AG09319 (cell line): ENCODE measurements at regions not wholly inside any gene's neighbourhood (a gene's known extent, or its start where the extent isn't known, plus 50 kb on each side); places are given as distances from the start of the nearest gene placed in this dataset.

Source experiments
- DNase-seq: peaks from one replicate; pipeline ENCODE4 v3.0.0-alpha.2; 2010; ENCODE audit warnings: low read depth; ENCODE audit errors: extremely low read depth
- CTCF ChIP-seq: IDR thresholded peaks from 2 replicates; pipeline ENCODE4 v1.5.1; 2011; ENCODE audit warnings: low read depth, mild to moderate bottlenecking, inconsistent platforms, low read length, moderate library complexity

DNA sequence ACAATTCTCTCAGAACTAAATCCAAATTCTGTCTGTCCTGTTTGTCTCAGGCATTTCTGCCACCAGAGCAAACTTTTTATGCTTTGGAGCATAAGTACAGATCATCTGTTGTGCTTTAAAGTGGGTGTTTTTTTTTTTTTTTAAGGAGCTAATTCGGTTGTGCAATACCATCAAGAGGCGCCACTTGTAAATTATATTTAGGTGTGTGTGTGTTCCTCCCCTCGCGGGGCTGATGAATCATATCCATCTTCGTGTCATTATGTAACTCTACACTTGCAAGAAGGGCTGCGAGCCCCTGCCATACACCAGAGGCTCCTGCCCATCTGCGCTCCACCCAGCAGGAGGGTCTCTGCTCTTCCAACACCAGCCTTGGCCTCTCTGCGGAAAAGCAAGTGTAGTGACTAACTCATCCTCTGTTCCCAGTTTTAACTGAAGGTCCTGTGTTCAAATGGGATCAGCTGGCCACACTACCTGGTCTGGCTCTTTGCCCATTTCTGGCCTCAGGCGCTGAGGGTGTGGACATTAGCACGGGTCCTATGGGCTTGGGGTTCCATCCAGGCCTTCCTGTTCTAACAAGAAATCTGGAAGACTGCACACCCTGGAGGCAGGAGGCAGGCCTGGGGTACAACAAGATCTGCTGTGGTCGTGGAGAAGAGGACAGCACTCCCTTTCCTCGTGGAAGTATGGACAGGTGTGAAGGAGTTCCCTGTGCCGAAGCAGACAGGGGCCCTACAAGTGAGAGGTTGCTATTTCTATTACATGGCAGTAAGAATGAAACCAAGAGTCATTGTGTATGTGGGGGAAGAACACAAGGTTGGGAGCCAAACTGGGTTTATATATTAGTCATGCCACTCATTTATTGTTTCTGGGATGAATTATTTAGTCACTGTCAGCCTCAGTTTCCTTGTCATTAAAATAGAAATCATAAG is 96.1 kb upstream of the MBNL2 start:
- TF ChIP-seq CTCF = no peak; the same call in 1 of the 2 replicates
- no peak for DNase-seq

GRCh38 chr13:97127842-97128241 is 94.3 kb upstream of the MBNL2 start:
- no peak for TF ChIP-seq CTCF
- no peak for DNase-seq

DNA sequence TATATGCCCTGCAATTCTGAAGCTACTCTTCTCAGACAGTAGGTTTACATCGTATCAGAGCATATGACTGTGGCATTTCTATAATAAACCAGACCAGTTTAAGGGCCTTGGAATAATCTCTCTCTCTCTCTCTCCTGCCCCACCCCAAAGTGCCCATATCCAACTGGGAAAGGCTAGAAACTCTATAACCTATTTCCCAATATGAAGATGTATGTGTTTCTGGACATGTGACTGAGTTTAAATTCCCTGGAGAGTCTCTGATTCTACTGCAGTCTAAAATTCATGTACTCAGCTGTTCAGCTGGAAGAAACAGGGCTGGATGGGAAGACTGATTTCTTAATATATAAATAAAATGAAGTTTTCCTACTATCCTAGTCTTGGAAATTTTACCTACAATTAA is 91.9 kb upstream of the MBNL2 start:
- DNase-seq = no peak
- no peak for TF ChIP-seq CTCF

GRCh38 chr13:97131447-97131846 is 90.7 kb upstream of the MBNL2 start:
- no peak for TF ChIP-seq CTCF
- DNase-seq = no peak

DNA sequence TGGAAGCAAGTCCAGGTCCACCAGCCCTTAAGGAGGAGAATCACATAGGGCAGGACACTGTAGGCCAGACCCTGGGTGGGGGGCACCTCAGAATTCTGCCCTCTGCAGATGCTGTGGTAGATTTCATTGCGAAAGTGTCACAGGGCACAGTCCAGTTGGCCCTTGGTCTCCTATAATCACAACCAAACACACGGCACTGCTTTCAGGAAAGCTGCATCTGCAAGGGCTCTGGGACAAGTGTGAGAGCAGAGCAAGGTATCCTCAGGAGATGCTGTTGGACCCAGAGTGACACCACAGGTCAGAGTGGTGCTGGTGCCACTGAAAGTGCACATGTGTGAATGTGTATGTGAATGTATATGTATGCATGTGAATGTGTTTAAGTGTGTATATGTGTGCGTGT is 88.6 kb upstream of the MBNL2 start:
- no peak for DNase-seq
- no peak for TF ChIP-seq CTCF

DNA sequence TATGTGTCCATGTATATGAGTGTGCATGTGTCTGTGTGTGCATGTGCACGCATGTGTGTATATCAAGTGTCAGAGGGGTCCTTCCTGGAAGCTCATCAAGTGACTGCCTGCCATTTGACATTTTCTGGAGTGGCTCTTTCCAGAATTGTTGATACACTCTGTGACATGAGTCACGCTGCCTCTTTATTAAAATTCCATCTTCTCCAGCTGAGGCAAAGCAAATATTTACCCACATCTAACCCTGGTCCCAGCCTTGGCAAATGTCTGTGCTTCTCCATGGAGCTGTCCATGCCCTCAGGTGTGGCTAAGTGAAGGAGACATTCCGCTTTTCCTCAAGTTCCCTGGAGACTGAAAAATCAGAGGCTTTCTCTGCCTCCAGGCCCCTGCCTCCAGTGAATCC is 88.2 kb upstream of the MBNL2 start:
- no peak for DNase-seq
- no peak for TF ChIP-seq CTCF

- no peak for TF ChIP-seq CTCF
- no peak for DNase-seq
Measured at GRCh38 chr13:97134364-97135095, 87.6 kb upstream of the MBNL2 start.
